ENCODE measurements at regions not wholly inside any gene's neighbourhood (a gene's known extent, or its start where the extent isn't known, plus 50 kb on each side); places are given as distances from the start of the nearest gene placed in this dataset.

- in situ Hi-C loops (cut with HindIII; ENCODE audit: low sequenced_read_pairs), result no loop called here
Measured at GRCh38 chr3:101091489-101091888, 98.3 kb upstream of the ABI3BP start.

DNA sequence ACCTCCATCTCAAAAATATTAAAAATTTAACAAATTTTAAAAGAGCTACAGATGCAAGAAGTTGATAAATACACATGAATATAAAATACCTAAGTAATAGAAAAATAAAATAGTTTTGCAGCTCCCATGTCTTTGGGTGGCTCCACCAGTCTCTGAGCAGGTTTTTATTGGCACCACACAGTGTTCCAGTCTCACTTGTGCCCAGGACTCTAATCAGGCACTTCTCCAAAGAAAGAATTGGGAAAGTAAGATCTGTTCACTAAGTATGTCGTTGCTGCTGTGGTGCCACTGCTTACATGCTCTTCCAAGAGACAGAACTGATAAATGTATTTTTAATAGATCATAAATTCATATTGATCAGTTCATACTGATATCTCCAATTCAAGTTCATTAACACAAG is 92.5 kb upstream of the ABI3BP start:
- in situ Hi-C loops (cut with HindIII; ENCODE audit: low sequenced_read_pairs), result no loop called here

DNA sequence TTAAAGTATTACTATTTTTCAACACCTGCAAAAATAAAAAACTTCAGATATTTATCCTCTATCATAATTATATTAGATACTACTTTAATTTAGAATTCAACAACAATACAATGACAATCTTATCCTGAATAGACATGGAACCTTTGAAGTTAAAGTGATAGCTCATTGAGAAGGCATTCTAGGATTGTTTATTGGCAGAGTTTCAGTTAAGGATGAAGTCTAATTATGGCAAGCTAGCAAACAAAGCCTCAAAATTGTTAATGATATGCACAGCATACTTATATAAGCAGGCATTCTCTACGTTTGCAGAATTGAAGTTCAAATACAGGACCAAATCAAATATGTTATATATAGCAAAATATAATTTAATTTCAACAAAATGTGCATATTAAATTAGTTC is 91.2 kb upstream of the ABI3BP start:
- in situ Hi-C loops (cut with HindIII; ENCODE audit: low sequenced_read_pairs), result no loop called here

DNA sequence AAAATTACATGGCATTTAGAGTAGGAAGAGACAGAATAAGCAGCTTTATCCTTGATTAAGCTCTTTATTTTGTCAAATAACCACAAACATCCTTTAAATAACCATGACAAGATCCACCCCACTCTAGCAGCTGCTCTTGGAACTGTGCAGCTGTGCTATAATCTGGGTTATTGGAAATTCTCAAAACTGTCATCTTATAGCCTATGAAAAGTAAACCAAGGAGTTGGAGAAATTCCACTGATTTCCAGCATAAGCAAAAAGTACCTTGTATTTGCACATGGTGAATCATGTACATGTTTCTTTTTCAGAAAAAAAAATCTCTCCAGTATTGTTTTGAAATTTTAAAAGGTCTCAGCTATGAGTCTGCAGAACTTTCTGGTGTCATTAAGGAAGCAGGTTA is 88.8 kb upstream of the ABI3BP start:
- in situ Hi-C loops (cut with HindIII; ENCODE audit: low sequenced_read_pairs), result no loop called here

DNA sequence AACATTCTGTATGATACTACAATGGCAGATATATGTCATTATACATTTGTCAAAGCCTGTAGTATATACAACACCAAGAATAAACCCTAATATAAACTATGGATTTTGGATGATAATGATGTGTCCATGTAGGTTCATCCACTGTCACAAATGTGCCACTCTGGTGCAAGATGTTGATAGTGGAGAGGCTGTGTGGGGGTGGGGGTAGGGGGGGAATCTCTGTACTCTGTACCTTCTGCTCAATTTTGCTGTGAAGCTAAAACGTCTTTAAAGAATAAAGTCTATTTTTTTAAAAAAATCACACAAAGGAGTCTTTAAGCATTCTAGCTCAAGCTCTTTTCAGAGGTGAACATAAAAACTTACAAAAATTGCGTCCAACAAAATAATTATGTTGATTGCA is 88.2 kb upstream of the ABI3BP start:
- in situ Hi-C loops (cut with HindIII; ENCODE audit: low sequenced_read_pairs), result no loop called here

GRCh38 chr3:101077361-101078011 is 84.3 kb upstream of the ABI3BP start:
- in situ Hi-C loops (cut with HindIII; ENCODE audit: low sequenced_read_pairs), result no loop called here

- in situ Hi-C loops (cut with HindIII; ENCODE audit: low sequenced_read_pairs), result no loop called here
Measured at GRCh38 chr3:101074518-101074917, 81.3 kb upstream of the ABI3BP start.

- in situ Hi-C loops (cut with HindIII; ENCODE audit: low sequenced_read_pairs), result no loop called here
Measured at GRCh38 chr3:101072300-101072699, 79.1 kb upstream of the ABI3BP start.

DNA sequence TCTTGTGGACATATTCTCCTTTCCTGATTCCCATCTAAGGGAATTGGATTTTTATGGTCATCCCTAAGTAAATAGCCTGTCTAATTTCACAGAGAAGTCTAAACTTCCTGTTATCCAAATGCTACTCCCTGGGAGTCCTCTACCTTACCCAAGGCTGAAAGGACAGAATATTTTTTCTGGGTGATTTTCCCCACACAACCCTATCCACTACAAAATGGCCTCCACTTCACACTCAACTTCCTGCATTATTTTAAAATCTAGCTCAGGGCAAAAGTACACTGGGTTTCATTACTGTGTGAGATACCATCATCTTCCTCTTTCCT is 77.5 kb upstream of the ABI3BP start:
- in situ Hi-C loops (cut with HindIII; ENCODE audit: low sequenced_read_pairs), result no loop called here

DNA sequence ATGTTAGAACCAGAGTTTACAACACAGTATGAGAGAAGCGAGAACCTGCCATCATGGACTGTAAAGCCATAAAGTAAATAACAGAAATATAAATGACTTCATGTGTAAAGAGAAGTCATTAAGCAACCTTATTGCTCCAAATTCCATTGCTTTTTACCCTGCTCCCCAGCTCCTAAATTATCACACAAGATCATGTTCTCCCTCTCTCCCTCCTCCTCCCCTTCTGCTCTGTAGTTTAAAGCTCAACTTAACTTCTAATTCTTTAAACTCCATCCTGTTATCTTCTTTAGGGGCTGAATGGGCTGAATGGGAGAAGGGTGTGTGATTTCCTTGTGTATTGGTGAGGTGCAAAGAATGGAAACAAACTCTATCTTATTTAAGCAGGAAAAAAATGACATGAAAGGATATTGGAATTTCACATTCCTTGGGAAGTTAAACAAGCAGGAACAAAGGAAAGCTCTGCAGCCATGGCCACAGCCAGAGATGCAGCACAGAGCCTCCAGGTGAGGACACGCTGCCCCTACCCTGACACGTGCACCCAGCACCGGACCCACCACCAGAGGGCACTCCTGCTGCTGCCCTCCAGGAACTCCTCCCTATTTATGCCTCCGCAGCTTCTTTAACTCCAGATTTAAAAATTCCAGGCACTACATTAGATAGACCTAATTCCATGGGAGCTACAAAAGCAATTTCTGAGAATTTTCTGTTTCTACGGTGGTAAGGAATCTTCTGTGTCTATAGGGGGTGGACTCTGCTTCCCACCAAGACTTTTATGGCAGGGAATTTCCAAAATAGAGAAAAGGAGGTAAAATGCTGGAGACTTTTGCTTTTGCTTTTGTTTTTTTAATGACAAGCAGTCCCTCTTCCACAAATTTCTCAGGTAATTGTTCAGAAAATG is 76.9 kb upstream of the ABI3BP start:
- in situ Hi-C loops (cut with HindIII; ENCODE audit: low sequenced_read_pairs), result loop anchor here (5.0 kb wide), 1 partner anchor 47 kb away; no protein-coding TSS in a partner anchor

DNA sequence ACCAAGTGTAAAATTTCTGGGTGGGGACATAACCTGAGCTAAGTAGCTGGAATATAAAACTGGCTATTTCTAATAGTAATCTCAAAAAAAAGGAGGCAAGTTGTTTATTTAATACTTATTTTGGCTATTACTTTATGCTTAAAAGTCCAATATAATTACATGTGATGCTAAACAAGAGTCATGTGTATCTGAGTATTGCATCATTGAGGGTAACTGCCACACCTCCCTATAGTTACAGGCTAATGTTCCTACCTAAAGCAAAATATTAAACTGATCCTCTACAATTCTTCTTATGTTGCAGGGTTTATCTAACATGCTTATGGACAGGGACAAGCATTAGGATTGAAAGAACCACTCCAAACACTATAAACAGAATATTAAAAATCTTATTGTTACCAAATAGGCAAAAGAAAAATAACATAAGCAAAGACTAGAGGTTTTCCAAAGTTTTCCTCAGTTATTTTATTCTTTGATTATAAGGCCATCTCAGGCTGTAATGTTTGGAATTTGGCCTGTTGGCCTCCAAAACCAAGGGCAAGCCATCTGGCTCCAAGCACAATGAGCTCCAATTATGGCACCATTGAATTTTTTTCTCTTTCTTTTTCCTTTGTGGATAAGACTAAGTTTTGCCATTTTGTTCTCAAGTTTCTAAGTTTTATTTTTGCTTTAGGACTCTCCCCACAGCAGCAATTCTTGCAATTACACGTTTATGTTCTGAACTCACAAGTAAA is 75.8 kb upstream of the ABI3BP start:
- in situ Hi-C loops (cut with HindIII; ENCODE audit: low sequenced_read_pairs), result loop anchor here (5.0 kb wide), 1 partner anchor 48 kb away; no protein-coding TSS in a partner anchor

DNA sequence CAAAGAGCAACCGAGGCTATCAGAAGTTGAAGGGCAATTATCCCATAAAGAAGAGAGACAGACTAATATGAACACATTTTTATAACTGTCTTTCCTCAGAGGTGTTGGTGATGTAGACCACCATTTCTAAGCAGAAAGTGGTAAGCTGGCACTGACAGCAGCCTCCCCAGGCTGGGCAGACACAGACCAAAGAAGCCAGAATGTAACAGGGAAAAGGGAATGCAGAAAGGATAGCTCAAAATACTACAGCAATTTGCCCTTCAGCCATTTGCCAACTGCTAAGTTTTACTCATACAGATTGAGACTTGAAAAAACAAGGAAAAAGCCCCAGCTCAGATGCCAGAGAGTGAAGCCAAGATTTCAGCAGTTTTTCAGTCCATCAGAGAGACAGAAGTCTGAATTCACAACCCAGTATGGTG is 73.5 kb upstream of the ABI3BP start:
- in situ Hi-C loops (cut with HindIII; ENCODE audit: low sequenced_read_pairs), result loop anchor here (5.0 kb wide), 1 partner anchor 51 kb away; no protein-coding TSS in a partner anchor

- in situ Hi-C loops (cut with HindIII; ENCODE audit: low sequenced_read_pairs), result loop anchor here (5.0 kb wide), 1 partner anchor 51 kb away; no protein-coding TSS in a partner anchor
Measured at GRCh38 chr3:101065962-101066361, 72.7 kb upstream of the ABI3BP start.

DNA sequence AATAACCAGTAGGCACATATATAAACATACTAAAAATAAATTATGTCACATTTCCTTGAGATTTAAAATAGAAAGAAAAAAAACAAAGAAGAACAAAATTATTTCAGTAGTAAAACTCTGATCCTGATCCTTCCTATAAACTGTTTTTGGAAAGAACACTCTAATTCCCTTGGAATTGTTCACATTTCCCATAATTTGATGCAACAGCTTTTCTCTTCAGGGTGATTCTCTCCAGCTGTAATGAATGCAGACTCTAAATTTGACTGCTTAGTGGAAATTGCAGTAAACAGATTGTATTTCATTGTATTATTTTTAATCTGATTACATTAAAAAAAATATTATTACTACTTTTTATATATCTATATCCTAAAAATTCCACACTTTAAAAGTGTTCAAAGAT is 70.2 kb upstream of the ABI3BP start:
- in situ Hi-C loops (cut with HindIII; ENCODE audit: low sequenced_read_pairs), result no loop called here

GRCh38 chr3:101061312-101061711 is 68.1 kb upstream of the ABI3BP start:
- in situ Hi-C loops (cut with HindIII; ENCODE audit: low sequenced_read_pairs), result no loop called here

DNA sequence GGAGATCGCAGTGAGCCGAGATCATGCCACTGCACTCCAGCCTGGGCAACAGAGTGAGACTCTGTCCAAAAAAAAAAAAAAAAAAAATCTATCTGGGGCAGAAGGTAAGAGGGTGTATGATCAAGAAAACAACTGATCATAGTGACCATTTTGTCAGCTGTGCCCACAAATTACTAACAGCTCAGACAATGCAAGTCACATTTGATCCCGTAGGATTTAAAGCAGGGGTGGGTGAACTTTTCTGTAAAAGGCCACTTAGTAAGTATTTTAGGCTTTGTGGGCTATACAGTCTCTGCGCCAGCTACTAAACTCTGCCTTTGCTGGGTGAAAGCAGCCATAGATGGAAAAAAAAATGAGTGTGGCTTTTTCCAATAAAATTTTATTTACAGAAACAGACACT is 57.6 kb upstream of the ABI3BP start:
- in situ Hi-C loops (cut with HindIII; ENCODE audit: low sequenced_read_pairs), result no loop called here

DNA sequence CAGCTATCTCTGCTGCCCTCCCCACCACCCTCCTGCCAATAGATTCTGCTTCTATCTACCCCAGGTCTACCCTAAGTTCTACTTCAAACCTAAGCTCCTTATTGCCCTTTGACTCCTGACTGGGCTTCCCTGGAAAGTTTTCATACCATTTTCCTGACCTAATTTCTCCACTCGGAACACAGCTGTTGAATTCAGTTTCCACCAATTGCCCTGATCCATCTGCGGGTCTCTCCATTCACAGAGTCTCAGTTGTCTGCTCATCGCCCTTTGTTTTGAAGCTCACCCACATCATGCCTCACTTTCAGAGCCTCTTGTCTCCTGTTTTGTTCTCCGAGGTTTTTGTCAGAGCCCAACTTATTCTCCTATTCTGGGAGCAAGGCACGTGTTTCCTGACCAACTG is 56.8 kb upstream of the ABI3BP start:
- in situ Hi-C loops (cut with HindIII; ENCODE audit: low sequenced_read_pairs), result no loop called here

DNA sequence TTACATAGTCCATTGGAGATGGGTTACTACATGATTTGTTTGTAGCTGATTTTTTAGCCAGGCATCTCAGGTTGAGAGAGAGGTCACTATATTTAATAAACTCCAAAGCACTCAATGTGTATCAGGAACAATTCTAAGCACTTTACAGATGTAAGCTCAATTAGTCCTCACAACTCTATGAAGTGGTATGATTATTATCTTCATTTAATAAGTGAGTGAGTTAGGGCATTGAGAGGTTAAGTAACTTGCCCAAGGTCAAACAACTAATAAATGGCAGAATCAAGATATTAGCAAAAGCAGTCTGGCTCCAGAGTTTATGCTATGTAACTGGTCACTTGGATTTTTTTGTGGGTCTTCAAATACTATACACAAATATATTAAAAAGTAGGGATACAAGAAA is 56.3 kb upstream of the ABI3BP start:
- in situ Hi-C loops (cut with HindIII; ENCODE audit: low sequenced_read_pairs), result loop anchor here (5.0 kb wide), 1 partner anchor 48 kb away; no protein-coding TSS in a partner anchor

DNA sequence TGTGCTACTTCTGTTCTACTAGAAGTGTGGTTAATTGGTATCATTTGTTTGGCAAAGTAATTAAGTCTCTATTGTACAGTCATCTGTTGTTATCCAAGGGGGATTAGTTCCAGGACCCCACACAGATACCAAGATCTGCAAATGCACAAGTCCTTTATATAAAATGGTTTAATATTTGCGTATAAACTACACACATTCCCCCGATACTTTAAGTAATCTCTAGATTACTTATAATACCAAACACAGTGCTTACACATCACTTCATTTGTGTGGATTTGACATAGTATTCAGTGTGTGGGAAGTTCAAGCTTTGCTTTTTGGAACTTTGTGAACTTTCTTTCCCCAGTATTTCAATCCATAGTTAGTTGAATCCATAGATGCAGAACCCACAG is 50.5 kb upstream of the ABI3BP start:
- in situ Hi-C loops (cut with HindIII; ENCODE audit: low sequenced_read_pairs), result no loop called here

- in situ Hi-C loops (cut with HindIII; ENCODE audit: low sequenced_read_pairs), result no loop called here
Measured at GRCh38 chr3:101042996-101043686, 49.9 kb upstream of the ABI3BP start.
